GM12878 (cell line): ENCODE measurements at regions not wholly inside any gene's neighbourhood (a gene's known extent, or its start where the extent isn't known, plus 50 kb on each side); places are given as distances from the start of the nearest gene placed in this dataset.

Experiments used
- ATAC-seq: fragments of 200-7000 bp; cut with Tn5 transposase; 3 replicates; pipeline ENCODE4 v1.9.1; 2020; ENCODE audit warnings: mild to moderate bottlenecking, moderate library complexity
- BruUV-seq: library from RNA; stranded (reverse); fragments of 400-500 nt; replicated peaks from 2 replicates; lab custom pipeline; 2021; lab: Mats Ljungman, UMichigan
- CTCF ChIA-PET: fragments of 300-600 bp; sonication (Branson Sonifier 250); formaldehyde crosslinking; extraction: SDS; loops from one replicate; lab custom pipeline; 2021; ENCODE audit warnings: inconsistent platforms; lab: Yijun Ruan, JAX
- POLR2A ChIA-PET: fragments of 350-600 bp; formaldehyde crosslinking; extraction: SDS; loops from one replicate; lab custom pipeline; 2021; ENCODE audit warnings: inconsistent platforms; lab: Charles Lee
- RAD21 ChIA-PET: fragments of 300-600 bp; sonication (Branson Sonifier 250); formaldehyde crosslinking; loops from one replicate; lab custom pipeline; 2023; ENCODE audit warnings: antibody characterized with exemption; ENCODE audit not compliant: unreplicated experiment; lab: Charles Lee
- SMC1A ChIA-PET: fragments of 300-600 bp; sonication (Branson Sonifier 250); formaldehyde crosslinking; loops from one replicate; lab custom pipeline; 2023; ENCODE audit not compliant: unreplicated experiment, uncharacterized antibody; lab: Charles Lee
- DNase-seq: peaks from one replicate; pipeline ENCODE4 v3.0.0-alpha.2; 2011; ENCODE audit warnings: low read depth, low spot score
- FAIRE-seq: peaks from 3 replicates; lab custom pipeline; 2011; peaks lifted over from hg19 to GRCh38; lab: Jason Lieb, UNC
- H2AFZ ChIP-seq: 2 replicates; pipeline ENCODE4 v1.6.0; 2011; ENCODE audit warnings: low read depth, low read length, control low read depth; ENCODE audit not compliant: control insufficient read depth
- H3K27ac ChIP-seq: 2 replicates; pipeline ENCODE4 v1.5.1; 2011; ENCODE audit warnings: control low read depth; ENCODE audit not compliant: control insufficient read depth, insufficient read depth
- H3K27me3 ChIP-seq, 2 experiments: replicated peaks in 1 of 2; 2 replicates each; pipeline versions ENCODE4 v1.6.0 to v1.6.1; 2011; ENCODE audit warnings: low read length in 1 of 2; ENCODE audit not compliant: control insufficient read depth in 2 of 2, insufficient read depth in 2 of 2
- H3K36me3 ChIP-seq, 2 experiments: 2 replicates each; pipeline ENCODE4 v1.5.1; 2011; ENCODE audit warnings: low read length in 1 of 2; ENCODE audit not compliant: control insufficient read depth in 2 of 2, insufficient read depth in 2 of 2
- H3K4me1 ChIP-seq: 2 replicates; pipeline ENCODE4 v1.6.1; 2011; ENCODE audit warnings: mild to moderate bottlenecking, low read length, moderate library complexity, mixed read lengths; ENCODE audit not compliant: control insufficient read depth, insufficient read depth
- H3K4me2 ChIP-seq: 2 replicates; pipeline ENCODE4 v1.6.0; 2011; ENCODE audit warnings: control low read depth; ENCODE audit not compliant: control insufficient read depth, insufficient read depth
- H3K4me3 ChIP-seq: fragments of 200-600 bp; sonication (generic); 2 replicates; pipeline ENCODE4 v1.5.1; 2016
- H3K79me2 ChIP-seq: 2 replicates; pipeline ENCODE4 v1.6.0; 2011; ENCODE audit warnings: low read length; ENCODE audit not compliant: control insufficient read depth, insufficient read depth
- H3K9ac ChIP-seq: 2 replicates; pipeline ENCODE4 v1.8.0; 2011; ENCODE audit warnings: low read length, control low read depth, mixed read lengths; ENCODE audit not compliant: control insufficient read depth, insufficient read depth
- H3K9me3 ChIP-seq: replicated peaks from 3 replicates; pipeline ENCODE4 v1.5.1; 2011; ENCODE audit warnings: mild to moderate bottlenecking, low read length; ENCODE audit not compliant: control insufficient read depth, insufficient read depth
- H4K20me1 ChIP-seq: 2 replicates; pipeline ENCODE4 v1.6.0; 2011; ENCODE audit not compliant: control insufficient read depth, insufficient read depth
- BACH1 ChIP-seq: fragments of 450-650 bp; IDR thresholded peaks from 2 replicates; pipeline ENCODE4 v1.6.1; 2017; ENCODE audit warnings: mild to moderate bottlenecking, borderline replicate concordance
- CHD1 ChIP-seq: IDR thresholded peaks from 2 replicates; pipeline ENCODE4 v1.6.1; 2012; ENCODE audit warnings: low read depth, low read length, improper control_type of control experiment
- CREB1 ChIP-seq: IDR thresholded peaks from 2 replicates; pipeline ENCODE4 v1.6.1; 2012; ENCODE audit warnings: low read depth, mild to moderate bottlenecking, inconsistent platforms
- E2F4 ChIP-seq: IDR thresholded peaks from 2 replicates; pipeline ENCODE4 v1.6.1; 2012; ENCODE audit warnings: low read depth, low read length, improper control_type of control experiment
- LARP7 ChIP-seq: fragments of 450-650 bp; IDR thresholded peaks from 2 replicates; pipeline ENCODE4 v1.6.1; 2017; ENCODE audit warnings: mild to moderate bottlenecking
- MEF2A ChIP-seq: IDR thresholded peaks from 2 replicates; pipeline ENCODE4 v1.6.1; 2011; ENCODE audit warnings: low read depth, mild to moderate bottlenecking, low read length, moderate library complexity; ENCODE audit not compliant: insufficient read depth
- NR2C1 ChIP-seq: fragments of 450-650 bp; IDR thresholded peaks from 2 replicates; pipeline ENCODE4 v1.6.1; 2017; ENCODE audit warnings: antibody characterized with exemption, mild to moderate bottlenecking, moderate library complexity
- SIX5 ChIP-seq: IDR thresholded peaks from 2 replicates; pipeline ENCODE4 v1.6.1; 2011; ENCODE audit warnings: mild to moderate bottlenecking, low read depth, low read length, moderate library complexity; ENCODE audit not compliant: severe bottlenecking
- STAT1 ChIP-seq: fragments of 450-650 bp; conservative IDR thresholded peaks from 2 replicates; pipeline ENCODE4 v1.6.1; 2014; ENCODE audit warnings: antibody characterized with exemption, mild to moderate bottlenecking
- TARDBP ChIP-seq: IDR thresholded peaks from 2 replicates; pipeline ENCODE4 v1.6.1; 2016; ENCODE audit warnings: borderline replicate concordance
- TBL1XR1 ChIP-seq: IDR thresholded peaks from 2 replicates; pipeline ENCODE4 v1.6.1; 2012; ENCODE audit warnings: low read depth, low read length, improper control_type of control experiment
- YY1 ChIP-seq: IDR thresholded peaks from 2 replicates; pipeline ENCODE4 v1.6.1; 2011; ENCODE audit warnings: low read depth, mild to moderate bottlenecking, low read length
- ZBED1 ChIP-seq: IDR thresholded peaks from 2 replicates; pipeline ENCODE4 v1.6.1; 2016; ENCODE audit warnings: borderline replicate concordance
- ZBTB40 ChIP-seq: fragments of 450-650 bp; IDR thresholded peaks from 2 replicates; pipeline ENCODE4 v1.6.1; 2016; ENCODE audit warnings: mild to moderate bottlenecking, moderate library complexity, borderline replicate concordance
- WGBS: methylation state at CpG from one replicate; pipeline ENCODE4 v1.1.6; 2016; ENCODE audit warnings: low lambda C conversion rate; ENCODE audit not compliant: insufficient replicate concordance, insufficient coverage; ENCODE audit errors: missing lambda C conversion rate; 5-methylcytosine and 5-hydroxymethylcytosine counted together
- in situ Hi-C: fragments of 300-500 bp; cut with MboI; formaldehyde crosslinking; loops from 9 replicates; pipeline ENCODE4 v1.14.3; 2018; ENCODE audit warnings: mixed read lengths
- intact Hi-C: fragments of 100-400 bp; cut with micrococcal nuclease; formaldehyde crosslinking; loops from one replicate; pipeline ENCODE4 v1.14.2; 2022; ENCODE audit not compliant: unreplicated experiment

DNA sequence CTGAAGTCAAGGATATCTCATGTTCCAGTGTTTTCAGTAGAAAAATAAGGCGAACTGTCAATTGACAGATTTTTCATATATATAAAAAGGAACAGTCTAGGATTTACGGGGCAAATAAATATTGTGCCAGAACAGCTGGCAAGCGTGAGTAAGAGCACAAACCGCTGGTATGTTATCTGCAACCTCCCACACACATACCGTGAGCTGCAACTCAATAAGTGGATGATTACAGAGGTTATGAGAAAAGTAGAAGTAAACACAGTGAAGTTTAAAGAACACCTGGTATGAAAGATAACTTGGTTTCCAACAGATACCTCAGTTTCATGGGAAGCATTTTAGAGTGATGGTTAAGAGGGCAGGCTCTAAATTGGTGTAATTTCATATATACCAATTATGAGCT, 733.4 kb downstream of the TUSC7 start:
- Histone ChIP-seq H2AFZ (no peak overlapping the region), H3K27me3 (no peaks in the 10 kb centered on the region; a peak in 2 of 4 replicates), H4K20me1 (no peaks in the 10 kb centered on the region), H3K4me2 (no peak overlapping the region), H3K36me3 (no peaks in the 10 kb centered on the region), H3K4me3 (no peak overlapping the region), H3K9me3 (no peaks in the 10 kb centered on the region), H3K27ac (no peak overlapping the region), H3K4me1 (no peaks in the 10 kb centered on the region), H3K9ac (no peak overlapping the region), H3K79me2 (no peaks in the 10 kb centered on the region)
- intact Hi-C loops, result no loop called here
- in situ Hi-C loops, result no loop called here
- BruUV-seq, result no TSS peak
- RAD21 ChIA-PET, result interaction anchor here (0.9 to 2.6 kb wide), 5 partner anchors 13 to 83 kb away, joined by 3 to 10 read pairs (median 4); no protein-coding TSS in a partner anchor
- TF ChIP-seq LARP7 (no peak), YY1 (no peak), CHD1 (no peak), STAT1 (no peak), SIX5 (no peak), CREB1 (no peak)
- ATAC-seq (0 out of 3 replicates have a peak, but pooled peaks have one; percentile 23), FAIRE-seq (no peak), DNase-seq (no peak)
- SMC1A ChIA-PET, result interaction anchor here (1.2 to 6.6 kb wide), 7 partner anchors 12 to 82 kb away, joined by 3 to 37 read pairs (median 6); no protein-coding TSS in a partner anchor
- CTCF ChIA-PET, result interaction anchor here (1.8 to 2.7 kb wide), 2 partner anchors 12 to 82 kb away, joined by 3 to 11 read pairs; no protein-coding TSS in a partner anchor
- WGBS, result 47% methylated on average over 5 of the region's 5 CpGs
- POLR2A ChIA-PET, result no interaction called here

- no peak overlapping the region for H3K9ac ChIP-seq
- no peak overlapping the region for H3K27ac ChIP-seq
- intact Hi-C loops, result no loop called here
- H3K4me1 ChIP-seq, result no peaks in the 10 kb centered on the region
- no peaks in the 10 kb centered on the region for H3K36me3 ChIP-seq
- H3K27me3 ChIP-seq, result no peaks in the 10 kb centered on the region; a peak in 2 of 4 replicates
- no peaks in the 10 kb centered on the region for H3K79me2 ChIP-seq
- in situ Hi-C loops, result no loop called here
- DNase-seq (no peak), ATAC-seq (no peak; the same call in 2 of the 3 replicates), FAIRE-seq (no peak)
- ChIA-PET RAD21 (interaction anchor here (1.2 to 2.6 kb wide), 4 partner anchors 19 to 81 kb away, joined by 3 to 10 read pairs (median 4); no protein-coding TSS in a partner anchor), SMC1A (interaction anchor here (1.2 to 6.6 kb wide), 3 partner anchors 15 to 81 kb away, joined by 3 to 37 read pairs (median 5); no protein-coding TSS in a partner anchor), CTCF (interaction anchor here (2.2 to 2.7 kb wide), 2 partner anchors 14 to 81 kb away, joined by 4 to 11 read pairs; no protein-coding TSS in a partner anchor), POLR2A (interaction anchor here (0.7 kb wide), 1 partner anchor 32 kb away, joined by 3 read pairs; no protein-coding TSS in a partner anchor)
- no peak overlapping the region for H3K4me3 ChIP-seq
- WGBS, result 15% methylated on average over 4 of the region's 4 CpGs
- H2AFZ ChIP-seq, result no peak overlapping the region
- BruUV-seq, result no TSS peak
- H4K20me1 ChIP-seq, result no peaks in the 10 kb centered on the region
- no peak overlapping the region for H3K4me2 ChIP-seq
- H3K9me3 ChIP-seq, result no peaks in the 10 kb centered on the region
- TF ChIP-seq MEF2A (no peak), TBL1XR1 (no peak), ZBTB40 (no peak), ZBED1 (no peak), NR2C1 (no peak), STAT1 (no peak), E2F4 (no peak), BACH1 (no peak), TARDBP (no peak)
These were observed 734.6 kb downstream of the TUSC7 start for GRCh38 chr3:117444175-117444574.
